K562 (cell line): ENCODE measurements at regions not wholly inside any gene's neighbourhood (a gene's known extent, or its start where the extent isn't known, plus 50 kb on each side); places are given as distances from the start of the nearest gene placed in this dataset.

ENCODE experiments used
- ATAC-seq: fragments of 200-7000 bp; cut with Tn5 transposase; 3 replicates; pipeline ENCODE4 v1.9.1; 2020; ENCODE audit warnings: moderate library complexity
- BruUV-seq: library from RNA; stranded (reverse); fragments of 400-500 nt; replicated peaks from 2 replicates; lab custom pipeline; 2021; lab: Mats Ljungman, UMichigan
- CTCF ChIA-PET: fragments of 300-600 bp; formaldehyde crosslinking; extraction: SDS; loops from one replicate; lab custom pipeline; 2021; ENCODE audit warnings: low intra/inter-chr PET ratio; lab: Yijun Ruan, JAX
- POLR2A ChIA-PET: fragments of 300-600, 350-650 bp; sonication (Branson Sonifier 250); formaldehyde crosslinking; extraction: SDS; loops from one replicate; lab custom pipeline; 2021; ENCODE audit warnings: antibody characterized with exemption, inconsistent platforms; lab: Yijun Ruan, JAX
- DNase-seq, 4 experiments: peaks; one replicate each; pipeline versions ENCODE4 v3.0.0 to v3.0.0-alpha.2; 2011 to 2018; ENCODE audit warnings: low spot score in 3 of 4, mixed read lengths in 3 of 4; ENCODE audit errors: extremely low read depth in 1 of 4
- FAIRE-seq: peaks from 2 replicates; lab custom pipeline; 2011; peaks lifted over from hg19 to GRCh38; lab: Jason Lieb, UNC
- H2AFZ ChIP-seq: 2 replicates; pipeline ENCODE4 v1.6.0; 2011; ENCODE audit warnings: low read depth, low read length, control low read depth, inconsistent platforms
- H3K27ac ChIP-seq: fragments of 200-600 bp; 3 replicates; pipeline ENCODE4 v1.8.0; 2011; ENCODE audit warnings: low read depth, mild to moderate bottlenecking, control low read depth, inconsistent platforms, low read length, moderate library complexity, mixed read lengths; ENCODE audit errors: extremely low read depth
- H3K27me3 ChIP-seq, 2 experiments: fragments of 300-600 bp in 1 of 2; 2 replicates in 1 of 2; 3 replicates in 1 of 2; pipeline versions ENCODE4 v1.6.0 to v1.8.0; 2011; ENCODE audit warnings: inconsistent platforms in 2 of 2, low read length in 2 of 2, mild to moderate bottlenecking in 1 of 2, mixed read lengths in 1 of 2, moderate library complexity in 1 of 2; ENCODE audit not compliant: control insufficient read depth in 2 of 2, insufficient read depth in 2 of 2
- H3K36me3 ChIP-seq: fragments of 300-600 bp; 3 replicates; pipeline ENCODE4 v1.8.0; 2011; ENCODE audit warnings: mild to moderate bottlenecking, low read length, inconsistent platforms; ENCODE audit not compliant: control insufficient read depth, insufficient read depth
- H3K4me1 ChIP-seq, 2 experiments: fragments of 200-600 bp in 1 of 2; replicated peaks in 1 of 2; 2 replicates in 1 of 2; 3 replicates in 1 of 2; pipeline versions ENCODE4 v1.5.1 to v1.8.0; 2011; ENCODE audit warnings: inconsistent platforms in 2 of 2, low read length in 2 of 2, mild to moderate bottlenecking in 1 of 2, mixed read lengths in 1 of 2, moderate library complexity in 1 of 2; ENCODE audit not compliant: control insufficient read depth in 2 of 2, insufficient read depth in 2 of 2
- H3K4me2 ChIP-seq: 2 replicates; pipeline ENCODE4 v1.6.1; 2011; ENCODE audit warnings: low read length, control low read depth, inconsistent platforms, mixed read lengths; ENCODE audit not compliant: insufficient read depth
- H3K4me3 ChIP-seq: fragments of 200-600 bp; sonication (generic), shearing (Covaris generic); 2 replicates; pipeline ENCODE4 v1.5.1; 2016; ENCODE audit warnings: control low read depth, inconsistent platforms
- H3K79me2 ChIP-seq: fragments of 200-600 bp; 3 replicates; pipeline ENCODE4 v1.8.0; 2011; ENCODE audit warnings: low read length, inconsistent platforms; ENCODE audit not compliant: control insufficient read depth, insufficient read depth
- H3K9ac ChIP-seq, 2 experiments: 2 replicates each; pipeline versions ENCODE4 v1.6.0 to v1.6.1; 2011; ENCODE audit warnings: low read depth in 2 of 2, low read length in 2 of 2, control low read depth in 1 of 2, inconsistent platforms in 1 of 2, mild to moderate bottlenecking in 1 of 2, mixed read lengths in 1 of 2; ENCODE audit not compliant: insufficient read depth in 1 of 2
- H3K9me1 ChIP-seq: one replicate; pipeline ENCODE4 v1.6.0; 2011; ENCODE audit warnings: inconsistent platforms, mild to moderate bottlenecking, low read length, moderate library complexity; ENCODE audit not compliant: control insufficient read depth, insufficient read depth
- H3K9me3 ChIP-seq: replicated peaks from 2 replicates; pipeline ENCODE4 v1.5.1; 2011; ENCODE audit warnings: low read depth, low read length, inconsistent platforms; ENCODE audit not compliant: control insufficient read depth, insufficient read depth
- H4K20me1 ChIP-seq: replicated peaks from 2 replicates; pipeline ENCODE4 v1.6.1; 2011; ENCODE audit warnings: low read length, inconsistent platforms, mixed read lengths; ENCODE audit not compliant: control insufficient read depth, insufficient read depth
- CBFA2T3 ChIP-seq: fragments of 450-650 bp; IDR thresholded peaks from 2 replicates; pipeline ENCODE4 v1.6.1; 2017
- EZH2 ChIP-seq: IDR thresholded peaks from 2 replicates; pipeline ENCODE4 v1.6.1; 2012; ENCODE audit warnings: low read depth, mild to moderate bottlenecking, inconsistent platforms, low read length, borderline replicate concordance
- FOS ChIP-seq: IDR thresholded peaks from 3 replicates; pipeline ENCODE4 v1.6.1; 2011; ENCODE audit not compliant: insufficient read length; ENCODE audit errors: extremely low read depth
- FOXA1 ChIP-seq: fragments of 450-650 bp; IDR thresholded peaks from 2 replicates; pipeline ENCODE4 v1.6.1; 2016; ENCODE audit warnings: mild to moderate bottlenecking, borderline replicate concordance
- HDGF ChIP-seq: fragments of 450-650 bp; IDR thresholded peaks from 2 replicates; pipeline ENCODE4 v1.6.1; 2016
- NCOA2 ChIP-seq, 2 experiments: fragments of 450-650 bp; IDR thresholded peaks; 2 replicates each; pipeline ENCODE4 v1.6.1; 2018; ENCODE audit warnings: mild to moderate bottlenecking in 2 of 2, moderate library complexity in 1 of 2; ENCODE audit not compliant: partially characterized antibody in 2 of 2
- RB1 ChIP-seq: fragments of 450-650 bp; IDR thresholded peaks from 2 replicates; pipeline ENCODE4 v1.6.1; 2017; ENCODE audit warnings: low read depth, mild to moderate bottlenecking
- SIX5 ChIP-seq, 2 experiments: IDR thresholded peaks; 2 replicates each; pipeline ENCODE4 v1.6.1; 2011; ENCODE audit warnings: low read length in 2 of 2, borderline replicate concordance in 1 of 2, low read depth in 1 of 2, mild to moderate bottlenecking in 1 of 2, moderate library complexity in 1 of 2; ENCODE audit not compliant: insufficient read depth in 1 of 2
- ZBTB1 ChIP-seq: sonication (generic); formaldehyde crosslinking; IDR thresholded peaks from 2 replicates; pipeline ENCODE4 v1.8.1; 2023; ENCODE audit warnings: missing genetic modification reagents, low read depth, mild to moderate bottlenecking, borderline replicate concordance
- ZKSCAN8 ChIP-seq: fragments of 200-800 bp; sonication (Bioruptor generic); IDR thresholded peaks from 2 replicates; pipeline ENCODE4 v1.6.1; 2016; ENCODE audit warnings: missing genetic modification characterization, missing compliant biosample characterization
- WGBS: fragments of 100-300 bp; shearing (Covaris generic); methylation state at CpG from one replicate; pipeline ENCODE4 v1.1.6; 2016; ENCODE audit warnings: low coverage, mixed read lengths; ENCODE audit not compliant: insufficient coverage; ENCODE audit errors: missing lambda C conversion rate; 5-methylcytosine and 5-hydroxymethylcytosine counted together
- in situ Hi-C: fragments of 300-500 bp; cut with MboI; formaldehyde crosslinking; loops from 4 replicates; pipeline ENCODE4 v1.15.0; 2018; ENCODE audit warnings: inconsistent platforms, mixed read lengths
- intact Hi-C: fragments of 100-400 bp; cut with micrococcal nuclease; formaldehyde crosslinking; loops from 2 replicates; pipeline ENCODE4 v1.14.2; 2022
- TF ChIP-seq, protein P1 (sequence below): fragments of 250-450 bp; sonication (Bioruptor Pico); IDR thresholded peaks from 2 replicates; pipeline ENCODE4 v1.5.0; 2020; ENCODE audit warnings: mild to moderate bottlenecking, borderline replicate concordance
- TF ChIP-seq, protein P2 (sequence below): fragments of 450-650 bp; IDR thresholded peaks from 2 replicates; pipeline ENCODE4 v1.6.1; 2016; ENCODE audit warnings: mild to moderate bottlenecking

DNA sequence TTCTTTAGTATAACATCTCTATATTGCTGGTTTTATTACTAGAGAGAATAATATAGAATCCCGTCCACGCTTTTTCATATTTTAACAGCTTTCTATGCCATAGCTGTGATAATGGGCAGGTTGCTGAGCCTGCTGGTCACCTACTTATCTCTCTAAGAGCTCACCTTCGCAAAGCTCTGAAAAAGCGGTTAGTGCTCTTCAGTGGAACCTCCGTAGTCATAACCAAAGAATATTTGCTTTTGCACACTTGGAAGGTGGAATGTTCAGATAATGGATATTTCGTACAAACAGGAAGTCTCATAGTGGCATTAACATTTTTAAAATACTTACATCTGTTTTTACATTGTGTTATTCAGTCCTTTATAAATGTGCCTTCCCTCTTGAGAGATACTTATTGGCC is 388.9 kb upstream of the ANO3 start:
- Histone ChIP-seq H4K20me1 (no peaks in the 10 kb centered on the region), H3K4me2 (no peak overlapping the region), H3K9me3 (no peaks in the 10 kb centered on the region), H3K36me3 (no peaks in the 10 kb centered on the region), H3K79me2 (no peaks in the 10 kb centered on the region), H2AFZ (no peak overlapping the region), H3K27me3 (no peaks in the 10 kb centered on the region), H3K27ac (no peak overlapping the region), H3K9me1 (no peaks in the 10 kb centered on the region), H3K9ac (no peak overlapping the region), H3K4me3 (no peak overlapping the region), H3K4me1 (no peaks in the 10 kb centered on the region)
- ChIA-PET CTCF (no interaction called here), POLR2A (no interaction called here)
- intact Hi-C loops (no loop called here), in situ Hi-C loops (no loop called here)
- FAIRE-seq (no peak), DNase-seq (no peak), ATAC-seq (no peak)
- no TSS peak for BruUV-seq
- WGBS, result 1% methylated on average over 6 of the region's 6 CpGs
- TF ChIP-seq RB1, result no peak
- no peak for TF ChIP-seq HDGF
- TF ChIP-seq ZKSCAN8 (CRISPR knock-in tag), result no peak
- no peak for TF ChIP-seq FOXA1

DNA sequence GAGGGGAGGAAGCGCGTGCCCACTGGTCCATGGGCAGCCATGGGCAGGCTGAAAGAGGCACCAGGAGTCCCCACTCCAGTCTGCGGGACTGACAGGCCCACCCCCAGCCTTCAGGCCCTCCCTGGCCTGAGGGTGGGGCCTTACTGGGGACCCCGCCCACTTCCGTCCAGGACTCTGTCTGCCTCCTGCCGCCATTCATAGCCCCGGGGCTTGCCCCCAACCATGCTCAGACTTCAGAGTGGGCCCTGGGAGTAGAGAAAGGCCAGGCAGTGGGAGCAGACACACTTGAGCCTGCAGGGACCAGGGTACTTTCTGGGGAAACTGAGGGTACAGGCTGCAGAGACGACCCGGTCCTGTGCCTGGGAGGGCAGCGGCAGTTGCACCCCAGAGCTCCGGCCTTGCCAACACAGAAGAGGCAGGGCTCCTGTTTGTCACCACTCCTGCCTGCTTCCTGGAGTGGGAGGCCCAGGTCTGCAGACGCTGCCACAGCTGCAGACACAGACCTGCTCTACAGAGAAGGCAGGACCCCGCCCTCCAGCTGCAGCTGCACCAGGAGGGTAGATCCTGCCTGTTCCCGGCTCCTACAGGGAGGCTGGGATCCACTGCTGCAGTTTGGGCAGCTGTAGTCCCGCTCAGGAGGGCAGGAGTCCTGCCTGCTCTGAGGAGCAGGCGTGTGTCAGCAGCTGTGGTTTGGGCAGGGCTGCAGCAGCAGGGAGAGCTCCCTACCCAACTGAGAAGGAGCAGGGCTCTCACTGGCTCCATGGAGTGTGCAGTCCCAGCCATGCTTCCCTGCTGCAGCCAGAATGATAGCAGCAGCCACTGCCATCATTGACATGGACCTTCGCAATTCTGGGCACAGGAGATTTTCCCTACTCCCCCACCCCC is 387.9 kb upstream of the ANO3 start:
- H3K4me3 ChIP-seq, result no peak overlapping the region
- H3K36me3 ChIP-seq, result no peaks in the 10 kb centered on the region
- no peaks in the 10 kb centered on the region for H3K27me3 ChIP-seq
- DNase-seq, result no peak
- H3K79me2 ChIP-seq, result no peaks in the 10 kb centered on the region
- in situ Hi-C loops, result no loop called here
- no peak overlapping the region for H3K9ac ChIP-seq
- no peak for FAIRE-seq
- no peaks in the 10 kb centered on the region for H4K20me1 ChIP-seq
- 4% methylated on average over 12 of the region's 17 CpGs for WGBS
- no peak overlapping the region for H3K4me2 ChIP-seq
- intact Hi-C loops, result no loop called here
- ChIA-PET POLR2A (no interaction called here), CTCF (no interaction called here)
- no peaks in the 10 kb centered on the region for H3K4me1 ChIP-seq
- no peak for ATAC-seq
- H2AFZ ChIP-seq, result no peak overlapping the region
- no peaks in the 10 kb centered on the region for H3K9me1 ChIP-seq
- no TSS peak for BruUV-seq
- no peaks in the 10 kb centered on the region for H3K9me3 ChIP-seq
- no peak overlapping the region for H3K27ac ChIP-seq
- TF ChIP-seq NCOA2 (IDR thresholded peaks at IDR 0.05; ENCODE audit: partially characterized antibody in 2 of 2), result no peak
- no peak for TF ChIP-seq ZBTB1 (CRISPR knock-in tag)
- no peak for TF ChIP-seq CBFA2T3
- TF ChIP-seq FOS, result no peak
- TF ChIP-seq SIX5 (IDR thresholded peaks at IDR 0.05; ENCODE audit: borderline replicate concordance in 1 of 2, insufficient read depth in 1 of 2, low read depth in 1 of 2, low read length in 2 of 2), result no peak
- TF ChIP-seq, protein P1, sequence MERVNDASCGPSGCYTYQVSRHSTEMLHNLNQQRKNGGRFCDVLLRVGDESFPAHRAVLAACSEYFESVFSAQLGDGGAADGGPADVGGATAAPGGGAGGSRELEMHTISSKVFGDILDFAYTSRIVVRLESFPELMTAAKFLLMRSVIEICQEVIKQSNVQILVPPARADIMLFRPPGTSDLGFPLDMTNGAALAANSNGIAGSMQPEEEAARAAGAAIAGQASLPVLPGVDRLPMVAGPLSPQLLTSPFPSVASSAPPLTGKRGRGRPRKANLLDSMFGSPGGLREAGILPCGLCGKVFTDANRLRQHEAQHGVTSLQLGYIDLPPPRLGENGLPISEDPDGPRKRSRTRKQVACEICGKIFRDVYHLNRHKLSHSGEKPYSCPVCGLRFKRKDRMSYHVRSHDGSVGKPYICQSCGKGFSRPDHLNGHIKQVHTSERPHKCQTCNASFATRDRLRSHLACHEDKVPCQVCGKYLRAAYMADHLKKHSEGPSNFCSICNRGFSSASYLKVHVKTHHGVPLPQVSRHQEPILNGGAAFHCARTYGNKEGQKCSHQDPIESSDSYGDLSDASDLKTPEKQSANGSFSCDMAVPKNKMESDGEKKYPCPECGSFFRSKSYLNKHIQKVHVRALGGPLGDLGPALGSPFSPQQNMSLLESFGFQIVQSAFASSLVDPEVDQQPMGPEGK (CRISPR knock-in tag), result no peak
- TF ChIP-seq, protein P2, sequence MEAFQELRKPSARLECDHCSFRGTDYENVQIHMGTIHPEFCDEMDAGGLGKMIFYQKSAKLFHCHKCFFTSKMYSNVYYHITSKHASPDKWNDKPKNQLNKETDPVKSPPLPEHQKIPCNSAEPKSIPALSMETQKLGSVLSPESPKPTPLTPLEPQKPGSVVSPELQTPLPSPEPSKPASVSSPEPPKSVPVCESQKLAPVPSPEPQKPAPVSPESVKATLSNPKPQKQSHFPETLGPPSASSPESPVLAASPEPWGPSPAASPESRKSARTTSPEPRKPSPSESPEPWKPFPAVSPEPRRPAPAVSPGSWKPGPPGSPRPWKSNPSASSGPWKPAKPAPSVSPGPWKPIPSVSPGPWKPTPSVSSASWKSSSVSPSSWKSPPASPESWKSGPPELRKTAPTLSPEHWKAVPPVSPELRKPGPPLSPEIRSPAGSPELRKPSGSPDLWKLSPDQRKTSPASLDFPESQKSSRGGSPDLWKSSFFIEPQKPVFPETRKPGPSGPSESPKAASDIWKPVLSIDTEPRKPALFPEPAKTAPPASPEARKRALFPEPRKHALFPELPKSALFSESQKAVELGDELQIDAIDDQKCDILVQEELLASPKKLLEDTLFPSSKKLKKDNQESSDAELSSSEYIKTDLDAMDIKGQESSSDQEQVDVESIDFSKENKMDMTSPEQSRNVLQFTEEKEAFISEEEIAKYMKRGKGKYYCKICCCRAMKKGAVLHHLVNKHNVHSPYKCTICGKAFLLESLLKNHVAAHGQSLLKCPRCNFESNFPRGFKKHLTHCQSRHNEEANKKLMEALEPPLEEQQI, result no peak
- TF ChIP-seq EZH2, result no peak
